ENCODE measurements at regions not wholly inside any gene's neighbourhood (a gene's known extent, or its start where the extent isn't known, plus 50 kb on each side); places are given as distances from the start of the nearest gene placed in this dataset.

- H3K36me3 ChIP-seq (ENCODE audit: control insufficient read depth in 4 of 4, insufficient read depth in 3 of 4, low read depth in 1 of 4, low read length in 3 of 4) = no peaks in the 10 kb centered on the region
- no peaks in the 10 kb centered on the region for H3K27me3 ChIP-seq (ENCODE audit: control insufficient read depth in 4 of 4, insufficient read depth in 4 of 4, low read length in 3 of 4)
- no peaks in the 10 kb centered on the region for H3K4me1 ChIP-seq (ENCODE audit: control insufficient read depth in 4 of 4, insufficient read depth in 4 of 4, low read length in 3 of 4)
- H3K27ac ChIP-seq (ENCODE audit: low read depth in 1 of 2, low read length in 2 of 2) = no peak overlapping the region
- whole genome bisulfite sequencing = 94% methylated on average over 7 of the region's 7 CpGs
- no peak for DNase-seq (ENCODE audit: low spot score)
- no peaks in the 10 kb centered on the region for H3K9me3 ChIP-seq (ENCODE audit: control insufficient read depth in 4 of 4, low read length in 3 of 4)
- TF ChIP-seq ATF3 (IDR thresholded peaks at IDR 0.05) (no peak), EGR1 (IDR thresholded peaks at IDR 0.05; ENCODE audit: low read depth in 2 of 2) (no peak)
- no peak overlapping the region for H3K4me3 ChIP-seq (ENCODE audit: low read depth in 1 of 3, low read length in 3 of 3)
- H3K9ac ChIP-seq (ENCODE audit: low read depth in 1 of 2, low read length in 2 of 2) = no peak overlapping the region
Observed at GRCh38 chr18:67916097-67916496, 399.6 kb upstream of the DSEL start.

GRCh38 chr18:67913040-67913439, 396.5 kb upstream of the DSEL start:
- Histone ChIP-seq H3K9ac (ENCODE audit: low read depth in 1 of 2, low read length in 2 of 2) (no peak overlapping the region), H3K4me1 (ENCODE audit: control insufficient read depth in 4 of 4, insufficient read depth in 4 of 4, low read length in 3 of 4) (no peaks in the 10 kb centered on the region), H3K9me3 (ENCODE audit: control insufficient read depth in 4 of 4, low read length in 3 of 4) (no peaks in the 10 kb centered on the region), H3K27me3 (ENCODE audit: control insufficient read depth in 4 of 4, insufficient read depth in 4 of 4, low read length in 3 of 4) (no peaks in the 10 kb centered on the region), H3K27ac (ENCODE audit: low read depth in 1 of 2, low read length in 2 of 2) (no peak overlapping the region), H3K36me3 (ENCODE audit: control insufficient read depth in 4 of 4, insufficient read depth in 3 of 4, low read depth in 1 of 4, low read length in 3 of 4) (no peaks in the 10 kb centered on the region), H3K4me3 (ENCODE audit: low read depth in 1 of 3, low read length in 3 of 3) (no peak overlapping the region)
- DNase-seq (ENCODE audit: low spot score) = no peak
- 58% methylated on average over 1 of the region's 1 CpG for WGBS
- TF ChIP-seq JUND (IDR thresholded peaks at IDR 0.05) (no peak), SP1 (IDR thresholded peaks at IDR 0.05) (no peak), ZBTB33 (IDR thresholded peaks at IDR 0.05) (no peak), NR2F2 (IDR thresholded peaks at IDR 0.05) (no peak), FOXA2 (IDR thresholded peaks at IDR 0.05) (no peak), RAD21 (IDR thresholded peaks at IDR 0.05) (no peak), REST (IDR thresholded peaks at IDR 0.05) (no peak)

- no peak overlapping the region for H3K9ac ChIP-seq (ENCODE audit: low read depth in 1 of 2, low read length in 2 of 2)
- 83% methylated on average over 5 of the region's 5 CpGs for WGBS
- H3K27me3 ChIP-seq (ENCODE audit: control insufficient read depth in 4 of 4, insufficient read depth in 4 of 4, low read length in 3 of 4) = no peaks in the 10 kb centered on the region
- H3K9me3 ChIP-seq (ENCODE audit: control insufficient read depth in 4 of 4, low read length in 3 of 4) = no peaks in the 10 kb centered on the region
- no peak overlapping the region for H3K27ac ChIP-seq (ENCODE audit: low read depth in 1 of 2, low read length in 2 of 2)
- no peaks in the 10 kb centered on the region for H3K4me1 ChIP-seq (ENCODE audit: control insufficient read depth in 4 of 4, insufficient read depth in 4 of 4, low read length in 3 of 4)
- no peaks in the 10 kb centered on the region for H3K36me3 ChIP-seq (ENCODE audit: control insufficient read depth in 4 of 4, insufficient read depth in 3 of 4, low read depth in 1 of 4, low read length in 3 of 4)
- H3K4me3 ChIP-seq (ENCODE audit: low read depth in 1 of 3, low read length in 3 of 3) = no peak overlapping the region
- no peak for DNase-seq (ENCODE audit: low spot score)
- no peak for TF ChIP-seq JUND (IDR thresholded peaks at IDR 0.05)
- TF ChIP-seq FOXA2 (IDR thresholded peaks at IDR 0.05) = no peak
- TF ChIP-seq HNF4A (conservative IDR thresholded peaks at IDR 0.05) = no peak
- no peak for TF ChIP-seq TAF1 (conservative IDR thresholded peaks at IDR 0.05)
- no peak for TF ChIP-seq CTCF (IDR thresholded peaks at IDR 0.05; ENCODE audit: low read depth, low read length, missing input control)
- TF ChIP-seq NR2F2 (IDR thresholded peaks at IDR 0.05) = no peak
- no peak for TF ChIP-seq EGR1 (IDR thresholded peaks at IDR 0.05; ENCODE audit: low read depth in 2 of 2)
- no peak for TF ChIP-seq FOXA1 (IDR thresholded peaks at IDR 0.05)
- TF ChIP-seq RAD21 (IDR thresholded peaks at IDR 0.05) = no peak
- TF ChIP-seq RXRA (IDR thresholded peaks at IDR 0.05) = no peak
- TF ChIP-seq ZBTB33 (IDR thresholded peaks at IDR 0.05) = no peak
- TF ChIP-seq REST (IDR thresholded peaks at IDR 0.05) = no peak
- TF ChIP-seq HNF4G (IDR thresholded peaks at IDR 0.05) = no peak
Observed at GRCh38 chr18:67901573-67901972, 385.1 kb upstream of the DSEL start.

Measured in liver (tissue), 8 donors.